ENCODE measurements at regions not wholly inside any gene's neighbourhood (a gene's known extent, or its start where the extent isn't known, plus 50 kb on each side); places are given as distances from the start of the nearest gene placed in this dataset.

- intact Hi-C loops (cut with DNase I), result no loop called here
- Histone ChIP-seq H3K4me3 (no peak overlapping the region), H3K27ac (no peak overlapping the region)
These were observed 1008.3 kb downstream of the DNAH5 start for GRCh38 chr5:12936221-12936620.

DNA sequence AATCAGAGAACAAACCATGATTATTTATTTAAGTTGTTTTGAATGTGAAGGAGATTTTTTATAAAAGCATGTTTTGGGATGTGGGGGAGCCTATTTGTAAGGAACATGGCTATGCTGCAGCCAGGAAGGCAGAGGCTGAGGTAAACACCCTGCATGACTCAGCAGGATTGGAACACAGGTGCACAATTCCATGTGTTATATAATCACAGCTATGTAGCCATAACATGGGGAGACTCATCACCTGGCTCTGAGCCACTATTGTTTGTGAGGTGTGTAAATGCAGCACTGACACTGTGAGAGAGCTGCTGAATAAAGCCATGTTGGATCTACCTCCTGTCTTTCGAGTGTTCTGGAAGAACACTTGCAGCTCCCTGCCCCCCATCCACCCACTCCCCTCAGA lies 1009.8 kb downstream of the DNAH5 start:
- Histone ChIP-seq H3K36me3 (no peaks in the 10 kb centered on the region), H3K27ac (no peak overlapping the region), H3K27me3 (no peaks in the 10 kb centered on the region), H3K4me3 (no peak overlapping the region), H3K4me1 (ENCODE audit: insufficient read depth) (no peaks in the 10 kb centered on the region), H3K9me3 (no peaks in the 10 kb centered on the region)
- TF ChIP-seq POLR2A (IDR thresholded peaks at IDR 0.05), result no peak
- TF ChIP-seq EP300 (IDR thresholded peaks at IDR 0.05), result no peak
- 64 to 77% (median 74%) methylated on average over 1 of the region's 1 CpG for WGBS, 3 donors
- intact Hi-C loops (cut with DNase I), result no loop called here
- no peak for DNase-seq

More at GRCh38 chr5:12936221-12936620, 1008.3 kb downstream of the DNAH5 start:
- Histone ChIP-seq H3K9me3 (no peaks in the 10 kb centered on the region), H3K4me1 (ENCODE audit: insufficient read depth) (no peaks in the 10 kb centered on the region), H3K27me3 (no peaks in the 10 kb centered on the region), H3K36me3 (no peaks in the 10 kb centered on the region)
- 89 to 92% (median 91%) methylated on average over 5 of the region's 5 CpGs for WGBS, 3 donors
- no peak for TF ChIP-seq EP300 (IDR thresholded peaks at IDR 0.05)
- no peak for TF ChIP-seq CTCF (IDR thresholded peaks at IDR 0.05)
- no peak for TF ChIP-seq POLR2A (IDR thresholded peaks at IDR 0.05)
- no peak for DNase-seq

GRCh38 chr5:12920527-12920926 lies 1016.3 kb upstream of the CTNND2 start:
- Histone ChIP-seq H3K27ac (no peak overlapping the region), H3K27me3 (no peaks in the 10 kb centered on the region), H3K9me3 (no peaks in the 10 kb centered on the region), H3K4me3 (no peak overlapping the region), H3K4me1 (ENCODE audit: insufficient read depth) (no peaks in the 10 kb centered on the region), H3K36me3 (no peaks in the 10 kb centered on the region)
- no peak for DNase-seq
- intact Hi-C loops (cut with DNase I), result no loop called here
- TF ChIP-seq CTCF (IDR thresholded peaks at IDR 0.05) (no peak), EP300 (IDR thresholded peaks at IDR 0.05) (no peak), POLR2A (IDR thresholded peaks at IDR 0.05) (no peak)
- 77 to 88% (median 82%) methylated on average over 2 of the region's 2 CpGs for WGBS, 3 donors

DNA sequence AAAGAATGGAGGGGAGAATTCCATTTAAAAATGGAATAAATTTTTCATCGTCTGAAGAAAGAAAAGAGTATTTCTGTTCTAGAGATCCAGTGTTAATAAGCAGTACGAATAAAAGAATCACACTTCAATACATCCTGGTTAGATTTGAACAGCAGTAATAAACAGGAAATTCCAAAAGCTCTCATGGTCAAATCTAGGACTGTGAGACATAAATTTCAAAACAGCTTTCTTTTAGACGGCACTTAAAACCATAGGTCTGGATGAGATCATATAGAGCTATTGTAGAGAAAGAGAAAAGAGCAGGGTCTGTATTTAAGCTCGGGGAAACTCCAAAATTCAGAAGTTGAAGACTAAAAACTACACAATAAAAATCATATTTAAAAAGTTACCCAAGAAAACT lies 1006.9 kb upstream of the CTNND2 start:
- no peak for TF ChIP-seq CTCF (IDR thresholded peaks at IDR 0.05)
- no peak for TF ChIP-seq POLR2A (IDR thresholded peaks at IDR 0.05)
- Histone ChIP-seq H3K36me3 (no peaks in the 10 kb centered on the region), H3K4me1 (ENCODE audit: insufficient read depth) (no peaks in the 10 kb centered on the region), H3K27me3 (no peaks in the 10 kb centered on the region), H3K9me3 (no peaks in the 10 kb centered on the region), H3K4me3 (no peak overlapping the region), H3K27ac (no peak overlapping the region)
- WGBS, 3 donors, result 8 to 15% (median 10%) methylated on average over 4 of the region's 4 CpGs
- DNase-seq, result no peak
- intact Hi-C loops (cut with DNase I), result no loop called here

- Histone ChIP-seq H3K4me3 (no peak overlapping the region), H3K36me3 (no peaks in the 10 kb centered on the region), H3K27ac (no peak overlapping the region), H3K27me3 (no peaks in the 10 kb centered on the region), H3K4me1 (ENCODE audit: insufficient read depth) (no peaks in the 10 kb centered on the region), H3K9me3 (no peaks in the 10 kb centered on the region)
- intact Hi-C loops (cut with DNase I), result no loop called here
- no peak for DNase-seq
- 8 to 30% (median 10%) methylated on average over 3 of the region's 3 CpGs for WGBS, 3 donors
- TF ChIP-seq CTCF (IDR thresholded peaks at IDR 0.05) (no peak), EP300 (IDR thresholded peaks at IDR 0.05) (no peak), POLR2A (IDR thresholded peaks at IDR 0.05) (no peak)
These were observed 1006.4 kb upstream of the CTNND2 start for GRCh38 chr5:12910641-12911040.
